SK-N-SH treated with all-trans-retinoic acid at 6 μM for 48 hours (cell line): ENCODE measurements at regions not wholly inside any gene's neighbourhood (a gene's known extent, or its start where the extent isn't known, plus 50 kb on each side); places are given as distances from the start of the nearest gene placed in this dataset.

Source experiments
- CREB5 ChIP-seq: fragments of 250-450 bp; sonication (Bioruptor Pico); IDR thresholded peaks from 2 replicates; pipeline ENCODE4 v1.5.1; 2020; ENCODE audit warnings: low read depth, mild to moderate bottlenecking, moderate library complexity
- POU6F1 ChIP-seq: fragments of 250-450 bp; sonication (Bioruptor Pico); IDR thresholded peaks from 2 replicates; pipeline ENCODE4 v1.8.0; 2021; ENCODE audit warnings: low read depth, mild to moderate bottlenecking, moderate library complexity, borderline replicate concordance

DNA sequence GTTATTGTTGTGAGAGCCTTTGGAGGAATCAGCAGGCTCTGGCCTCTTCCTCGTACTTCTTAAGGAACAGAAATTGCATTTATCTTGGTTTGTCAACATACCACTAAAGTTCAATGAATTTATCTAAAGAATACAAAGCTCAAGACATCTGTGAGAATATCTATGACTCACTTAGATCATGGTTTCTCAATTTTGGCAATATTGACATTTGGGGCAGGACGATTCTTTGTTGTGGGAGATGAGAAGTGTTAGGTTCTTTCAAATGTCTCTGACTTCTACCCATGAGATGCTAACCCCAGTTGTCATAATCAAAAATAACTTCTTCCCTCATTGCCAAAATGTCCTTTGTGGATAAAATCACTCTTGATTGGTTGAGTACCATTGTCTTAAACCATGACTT lies 1190.3 kb downstream of the GALC start:
- no peak for TF ChIP-seq POU6F1 (CRISPR knock-in tag)
- TF ChIP-seq CREB5 = no peak
